H1 (cell line): ENCODE measurements at regions not wholly inside any gene's neighbourhood (a gene's known extent, or its start where the extent isn't known, plus 50 kb on each side); places are given as distances from the start of the nearest gene placed in this dataset.

Experiments used
- CTCF ChIA-PET: fragments of 300-600 bp; sonication (Branson Sonifier 250); formaldehyde crosslinking; loops from one replicate; lab custom pipeline; 2021; ENCODE audit not compliant: partially characterized antibody; lab: Charles Lee
- POLR2A ChIA-PET: fragments of 300-600 bp; sonication (Branson Sonifier 250); formaldehyde crosslinking; loops from one replicate; lab custom pipeline; 2021; ENCODE audit warnings: inconsistent platforms; ENCODE audit not compliant: partially characterized antibody; lab: Charles Lee
- DNase-seq, 2 experiments: peaks; one replicate each; pipeline versions ENCODE4 v3.0.0 to v3.0.0-alpha.2; 2010 to 2022; ENCODE audit warnings: low spot score in 2 of 2, low read depth in 1 of 2, mixed read lengths in 1 of 2
- FAIRE-seq: peaks from 2 replicates; lab custom pipeline; 2011; peaks lifted over from hg19 to GRCh38; lab: Jason Lieb, UNC
- H2AFZ ChIP-seq: 2 replicates; pipeline ENCODE4 v1.8.1; 2012; ENCODE audit warnings: low read length, inconsistent platforms
- H2AK5ac ChIP-seq: 2 replicates; pipeline ENCODE4 v1.6.1; 2013; ENCODE audit warnings: low read depth, low read length
- H2BK120ac ChIP-seq: replicated peaks from 2 replicates; pipeline ENCODE3; 2013; ENCODE audit warnings: low read depth, low read length, inconsistent platforms
- H2BK12ac ChIP-seq: 2 replicates; pipeline ENCODE4 v1.6.1; 2013; ENCODE audit warnings: low read depth, low read length
- H2BK15ac ChIP-seq: 2 replicates; pipeline ENCODE4 v1.6.1; 2013; ENCODE audit warnings: low read length
- H2BK20ac ChIP-seq: 2 replicates; pipeline ENCODE4 v1.6.1; 2013; ENCODE audit warnings: low read length
- H2BK5ac ChIP-seq: 2 replicates; pipeline ENCODE4 v1.6.1; 2013; ENCODE audit warnings: low read depth, low read length
- H3K14ac ChIP-seq: 2 replicates; pipeline ENCODE4 v1.6.1; 2013; ENCODE audit warnings: inconsistent platforms; ENCODE audit not compliant: insufficient read length
- H3K18ac ChIP-seq: 2 replicates; pipeline ENCODE4 v1.6.1; 2013; ENCODE audit warnings: low read length; ENCODE audit errors: extremely low read depth
- H3K23ac ChIP-seq: 2 replicates; pipeline ENCODE4 v1.6.1; 2013; ENCODE audit warnings: inconsistent platforms; ENCODE audit not compliant: insufficient read length
- H3K23me2 ChIP-seq: 2 replicates; pipeline ENCODE4 v1.6.1; 2013; ENCODE audit warnings: low read depth, low read length
- H3K27ac ChIP-seq: 2 replicates; pipeline ENCODE4 v1.6.1; 2011; ENCODE audit warnings: low read depth, low read length, inconsistent platforms
- H3K27me3 ChIP-seq, 4 experiments: replicated peaks in 1 of 4; 1 replicate in 1 of 4; 2 replicates in 3 of 4; pipeline versions ENCODE4 v1.6.1 to v1.8.1; 2011 to 2013; ENCODE audit warnings: low read length in 3 of 4, mild to moderate bottlenecking in 3 of 4, inconsistent platforms in 2 of 4, mixed read lengths in 2 of 4, moderate library complexity in 1 of 4; ENCODE audit not compliant: control insufficient read depth in 3 of 4, insufficient read depth in 3 of 4; ENCODE audit errors: extremely low read depth in 1 of 4
- H3K36me3 ChIP-seq, 4 experiments: 2 replicates each; pipeline versions ENCODE4 v1.6.1 to v1.8.1; 2011 to 2013; ENCODE audit warnings: mild to moderate bottlenecking in 4 of 4, low read length in 3 of 4, moderate library complexity in 2 of 4, control low read depth in 1 of 4, inconsistent platforms in 1 of 4; ENCODE audit not compliant: insufficient read depth in 4 of 4, control insufficient read depth in 2 of 4
- H3K4ac ChIP-seq: replicated peaks from 2 replicates; pipeline ENCODE3; 2013; ENCODE audit warnings: low read length, low read depth, mixed read lengths, inconsistent platforms; ENCODE audit not compliant: insufficient read length
- H3K4me1 ChIP-seq, 4 experiments: replicated peaks in 1 of 4; 1 replicate in 1 of 4; 2 replicates in 3 of 4; pipeline versions ENCODE4 v1.6.1 to v1.8.1; 2011 to 2013; ENCODE audit warnings: low read length in 3 of 4, inconsistent platforms in 2 of 4, mixed read lengths in 1 of 4; ENCODE audit not compliant: insufficient read depth in 4 of 4, control insufficient read depth in 3 of 4
- H3K4me2 ChIP-seq, 2 experiments: 2 replicates each; pipeline versions ENCODE4 v1.6.1 to v1.8.1; 2011 to 2013; ENCODE audit warnings: low read depth in 2 of 2, low read length in 2 of 2, control low read depth in 1 of 2, inconsistent platforms in 1 of 2, mild to moderate bottlenecking in 1 of 2; ENCODE audit not compliant: insufficient read depth in 1 of 2
- H3K4me3 ChIP-seq, 4 experiments: fragments of 200-600, 300-600 bp in 1 of 4; sonication (generic), shearing (Covaris generic), sonication (Bioruptor Twin) in 1 of 4; 2 replicates each; pipeline versions ENCODE4 v1.5.1 to v1.8.1; 2011 to 2016; ENCODE audit warnings: low read length in 4 of 4, low read depth in 3 of 4, control low read depth in 2 of 4, inconsistent platforms in 2 of 4, mild to moderate bottlenecking in 2 of 4, mixed read lengths in 1 of 4, moderate library complexity in 1 of 4; ENCODE audit not compliant: insufficient read depth in 2 of 4; ENCODE audit errors: extremely low read depth in 1 of 4
- H3K56ac ChIP-seq: replicated peaks from 2 replicates; pipeline ENCODE3; 2013; ENCODE audit warnings: low read depth, mild to moderate bottlenecking, mixed read lengths, low read length, inconsistent platforms; ENCODE audit not compliant: insufficient read length
- H3K79me1 ChIP-seq: 2 replicates; pipeline ENCODE4 v1.6.1; 2013; ENCODE audit warnings: low read depth, low read length, control low read depth
- H3K79me2 ChIP-seq, 2 experiments: 2 replicates each; pipeline versions ENCODE4 v1.6.1 to v1.8.1; 2012 to 2013; ENCODE audit warnings: low read length in 2 of 2, mild to moderate bottlenecking in 2 of 2, inconsistent platforms in 1 of 2; ENCODE audit not compliant: insufficient read depth in 2 of 2, control insufficient read depth in 1 of 2
- H3K9ac ChIP-seq, 4 experiments: replicated peaks in 1 of 4; 1 replicate in 1 of 4; 2 replicates in 3 of 4; pipeline versions ENCODE4 v1.6.1 to v1.8.1; 2011 to 2013; ENCODE audit warnings: low read depth in 3 of 4, low read length in 3 of 4, control low read depth in 2 of 4, mild to moderate bottlenecking in 2 of 4, moderate library complexity in 2 of 4, inconsistent platforms in 1 of 4; ENCODE audit errors: extremely low read depth in 1 of 4
- H3K9me3 ChIP-seq, 2 experiments: 2 replicates each; pipeline versions ENCODE4 v1.6.1 to v1.8.1; 2012 to 2013; ENCODE audit warnings: mild to moderate bottlenecking in 2 of 2, moderate library complexity in 2 of 2, control low read depth in 1 of 2, inconsistent platforms in 1 of 2, low read depth in 1 of 2, low read length in 1 of 2, mixed read lengths in 1 of 2; ENCODE audit not compliant: insufficient read depth in 2 of 2
- H4K20me1 ChIP-seq, 2 experiments: replicated peaks in 1 of 2; 2 replicates each; pipeline versions ENCODE3 to v1.8.1; 2011 to 2013; ENCODE audit warnings: inconsistent platforms in 2 of 2, low read length in 2 of 2, mild to moderate bottlenecking in 1 of 2; ENCODE audit not compliant: insufficient read depth in 2 of 2, control insufficient read depth in 1 of 2
- H4K5ac ChIP-seq: 2 replicates; pipeline ENCODE4 v1.6.1; 2013; ENCODE audit warnings: low read length, low read depth, mixed read lengths, inconsistent platforms; ENCODE audit not compliant: insufficient read length
- H4K8ac ChIP-seq: 2 replicates; pipeline ENCODE4 v1.8.0; 2013; ENCODE audit warnings: mild to moderate bottlenecking, moderate library complexity, low read length, inconsistent platforms; ENCODE audit not compliant: insufficient read depth; ENCODE audit errors: extremely low read depth
- H4K91ac ChIP-seq: replicated peaks from 2 replicates; pipeline ENCODE3; 2013; ENCODE audit warnings: low read length, mixed read lengths, inconsistent platforms; ENCODE audit not compliant: insufficient read length
- BCL11A ChIP-seq, 2 experiments: IDR thresholded peaks; one replicate each; pipeline ENCODE4 v1.6.1; 2011; ENCODE audit warnings: low read depth in 2 of 2, low read length in 2 of 2, mild to moderate bottlenecking in 2 of 2
- CEBPB ChIP-seq: IDR thresholded peaks from 2 replicates; pipeline ENCODE4 v1.6.1; 2012; ENCODE audit warnings: low read depth, low read length
- EGR1 ChIP-seq: IDR thresholded peaks from 2 replicates; pipeline ENCODE4 v1.6.1; 2011; ENCODE audit warnings: low read depth, low read length, borderline replicate concordance
- EZH2 ChIP-seq: fragments of 200-600 bp; sonication (generic); IDR thresholded peaks from 2 replicates; pipeline ENCODE4 v1.7.1; 2012; ENCODE audit warnings: low read depth, mild to moderate bottlenecking, moderate library complexity, low read length, inconsistent platforms; ENCODE audit not compliant: severe bottlenecking
- HDAC6 ChIP-seq: IDR thresholded peaks from one replicate; pipeline ENCODE4 v1.7.1; 2012; ENCODE audit warnings: low read depth, mild to moderate bottlenecking, inconsistent platforms, low read length, moderate library complexity
- KDM4A ChIP-seq: IDR thresholded peaks from one replicate; pipeline ENCODE4 v1.7.1; 2012; ENCODE audit warnings: low read depth, mild to moderate bottlenecking, moderate library complexity, low read length, inconsistent platforms; ENCODE audit not compliant: severe bottlenecking
- SP4 ChIP-seq: IDR thresholded peaks from 2 replicates; pipeline ENCODE4 v1.6.1; 2012; ENCODE audit warnings: low read length, inconsistent platforms
- SUZ12 ChIP-seq: fragments of 200-600 bp; sonication (generic); IDR thresholded peaks from 2 replicates; pipeline ENCODE4 v1.6.1; 2012; ENCODE audit warnings: mild to moderate bottlenecking, inconsistent platforms, low read length, moderate library complexity, mixed read lengths
- TAF7 ChIP-seq: optimal IDR thresholded peaks from 2 replicates; pipeline ENCODE3; 2011; ENCODE audit warnings: low read depth, mild to moderate bottlenecking, inconsistent platforms, low read length, moderate library complexity, borderline replicate concordance
- TCF12 ChIP-seq: IDR thresholded peaks from 2 replicates; pipeline ENCODE4 v1.6.1; 2011; ENCODE audit warnings: low read depth, mild to moderate bottlenecking, low read length
- TEAD4 ChIP-seq: IDR thresholded peaks from 2 replicates; pipeline ENCODE4 v1.6.1; 2012; ENCODE audit warnings: low read depth, low read length, inconsistent platforms, mixed read lengths
- WGBS, 2 experiments: shearing (Covaris generic) in 1 of 2; methylation state at CpG; one replicate each; pipeline versions ENCODE4 v1.1.6 to v1.1.7; 2013 to 2015; ENCODE audit warnings: low lambda C conversion rate in 2 of 2, mixed read lengths in 2 of 2, inconsistent platforms in 1 of 2, low coverage in 1 of 2, missing lambda C conversion rate in 1 of 2; ENCODE audit not compliant: insufficient replicate concordance in 2 of 2, insufficient coverage in 1 of 2, insufficient read length in 1 of 2; ENCODE audit errors: extremely low coverage in 1 of 2, missing lambda C conversion rate in 1 of 2; 5-methylcytosine and 5-hydroxymethylcytosine counted together
- TF ChIP-seq, protein P1 (sequence below), 3 experiments: IDR thresholded peaks; 1 replicate in 2 of 3; 2 replicates in 1 of 3; pipeline versions ENCODE4 v1.5.1 to v1.6.1; 2011; ENCODE audit warnings: low read length in 3 of 3, mild to moderate bottlenecking in 3 of 3, inconsistent platforms in 2 of 3, low read depth in 1 of 3, moderate library complexity in 1 of 3; ENCODE audit not compliant: insufficient read depth in 1 of 3; ENCODE audit errors: control extremely low read depth in 1 of 3

DNA sequence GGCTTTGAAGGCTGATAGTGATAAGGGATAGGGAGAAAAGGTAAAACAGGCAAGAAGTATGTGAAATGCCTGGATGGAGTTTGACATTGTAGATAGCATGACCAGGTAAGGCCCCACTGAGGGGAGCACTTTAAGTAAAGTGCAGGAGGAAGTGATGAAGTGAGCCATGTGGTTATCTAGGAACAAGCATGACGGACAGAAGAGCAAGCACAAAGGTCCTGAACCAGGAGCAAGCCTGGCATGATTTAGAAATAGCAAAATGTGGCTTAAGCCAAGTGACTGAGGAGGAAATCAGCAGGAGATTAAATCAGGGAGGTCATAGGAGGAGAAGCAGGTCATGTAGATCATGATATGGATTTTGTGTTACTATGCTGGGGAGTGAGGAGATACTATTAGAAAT is 129.2 kb downstream of the GLUL start:
- Histone ChIP-seq H3K23ac (no peak overlapping the region), H3K23me2 (no peaks in the 10 kb centered on the region), H2AK5ac (no peak overlapping the region), H3K79me1 (no peaks in the 10 kb centered on the region), H3K9ac (no peak overlapping the region; a peak in 1 of 7 replicates), H2BK15ac (0 out of 2 replicates have a peak overlapping the region, but pooled peaks have one; percentile 18), H3K79me2 (no peaks in the 10 kb centered on the region), H4K91ac (no peak overlapping the region), H3K27me3 (no peaks in the 10 kb centered on the region), H3K56ac (no peak overlapping the region), H2AFZ (peak overlapping the region; percentile 52; the same call in 1 of the 2 replicates), H4K8ac (no peak overlapping the region), H3K36me3 (no peaks in the 10 kb centered on the region), H3K9me3 (no peaks in the 10 kb centered on the region), H2BK120ac (no peak overlapping the region), H3K4me2 (no peak overlapping the region), H2BK12ac (no peak overlapping the region), H2BK5ac (no peak overlapping the region), H3K27ac (no peak overlapping the region), H3K14ac (no peak overlapping the region), H4K5ac (no peak overlapping the region), H3K4me1 (no peaks in the 10 kb centered on the region), H2BK20ac (no peak overlapping the region), H3K4ac (no peak overlapping the region), H4K20me1 (no peaks in the 10 kb centered on the region), H3K4me3 (no peak overlapping the region), H3K18ac (no peak overlapping the region)
- DNase-seq (no peak), FAIRE-seq (no peak)
- WGBS, 2 experiments = 90% methylated on average over 1 of the region's 1 CpG; no CpG with 5 or more reads in 1 of the 2 experiments
- ChIA-PET POLR2A (no interaction called here), CTCF (interaction anchor here (1.2 to 2.1 kb wide), 3 partner anchors 64 to 119 kb away, joined by 3 to 7 read pairs (median 3); no protein-coding TSS in a partner anchor)
- TF ChIP-seq TAF7 (no peak), TEAD4 (no peak), EGR1 (no peak), HDAC6 (no peak), KDM4A (no peak), EZH2 (no peak), TCF12 (no peak), BCL11A (IDR thresholded peaks at IDR 0.05; ENCODE audit: low read depth in 2 of 2, low read length in 2 of 2) (no peak), SP4 (no peak), CEBPB (no peak), SUZ12 (no peak)
- TF ChIP-seq, protein P1, sequence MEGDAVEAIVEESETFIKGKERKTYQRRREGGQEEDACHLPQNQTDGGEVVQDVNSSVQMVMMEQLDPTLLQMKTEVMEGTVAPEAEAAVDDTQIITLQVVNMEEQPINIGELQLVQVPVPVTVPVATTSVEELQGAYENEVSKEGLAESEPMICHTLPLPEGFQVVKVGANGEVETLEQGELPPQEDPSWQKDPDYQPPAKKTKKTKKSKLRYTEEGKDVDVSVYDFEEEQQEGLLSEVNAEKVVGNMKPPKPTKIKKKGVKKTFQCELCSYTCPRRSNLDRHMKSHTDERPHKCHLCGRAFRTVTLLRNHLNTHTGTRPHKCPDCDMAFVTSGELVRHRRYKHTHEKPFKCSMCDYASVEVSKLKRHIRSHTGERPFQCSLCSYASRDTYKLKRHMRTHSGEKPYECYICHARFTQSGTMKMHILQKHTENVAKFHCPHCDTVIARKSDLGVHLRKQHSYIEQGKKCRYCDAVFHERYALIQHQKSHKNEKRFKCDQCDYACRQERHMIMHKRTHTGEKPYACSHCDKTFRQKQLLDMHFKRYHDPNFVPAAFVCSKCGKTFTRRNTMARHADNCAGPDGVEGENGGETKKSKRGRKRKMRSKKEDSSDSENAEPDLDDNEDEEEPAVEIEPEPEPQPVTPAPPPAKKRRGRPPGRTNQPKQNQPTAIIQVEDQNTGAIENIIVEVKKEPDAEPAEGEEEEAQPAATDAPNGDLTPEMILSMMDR (IDR thresholded peaks at IDR 0.05; ENCODE audit: control extremely low read depth in 1 of 3, insufficient read depth in 1 of 3, low read depth in 1 of 3, low read length in 3 of 3) = no peak
